HG02678 (cell line): ENCODE measurements at regions not wholly inside any gene's neighbourhood (a gene's known extent, or its start where the extent isn't known, plus 50 kb on each side); places are given as distances from the start of the nearest gene placed in this dataset.
"Not testable (repeated sequence)": the region's sequence is repeated elsewhere in the genome, so short reads cannot be mapped to it uniquely, and the experiment has no call there.

Experiments
- ATAC-seq: cut with Tn5 transposase; IDR thresholded peaks from one replicate; pipeline ENCODE4 v1.9.1; 2021; ENCODE audit warnings: mild to moderate bottlenecking, moderate library complexity; ENCODE audit not compliant: unreplicated experiment

- no peak for ATAC-seq
Measured at GRCh38 chr2:57402755-57403154, 643.9 kb upstream of the VRK2 start.

GRCh38 chr2:57407772-57408201 lies 638.8 kb upstream of the VRK2 start:
- ATAC-seq, result no peak

- no peak for ATAC-seq
Measured at GRCh38 chr2:57408587-57408986, 638.0 kb upstream of the VRK2 start.

GRCh38 chr2:57417007-57417406 lies 629.6 kb upstream of the VRK2 start:
- ATAC-seq, result no peak

- not testable (repeated sequence) for ATAC-seq
Measured at GRCh38 chr2:57418859-57419346, 627.7 kb upstream of the VRK2 start.

- ATAC-seq, result no peak
Measured at GRCh38 chr2:57429831-57430230, 616.8 kb upstream of the VRK2 start.

GRCh38 chr2:57432528-57432927 lies 614.1 kb upstream of the VRK2 start:
- no peak for ATAC-seq

- no peak for ATAC-seq
Measured at GRCh38 chr2:57434441-57434840, 612.2 kb upstream of the VRK2 start.

GRCh38 chr2:57434972-57435371 lies 611.6 kb upstream of the VRK2 start:
- ATAC-seq, result no peak

- no peak for ATAC-seq
Measured at GRCh38 chr2:57437077-57437476, 609.5 kb upstream of the VRK2 start.

- no peak for ATAC-seq
Measured at GRCh38 chr2:57440437-57440836, 606.2 kb upstream of the VRK2 start.

GRCh38 chr2:57443086-57443485 lies 603.5 kb upstream of the VRK2 start:
- ATAC-seq, result no peak

GRCh38 chr2:57443973-57444521 lies 602.6 kb upstream of the VRK2 start:
- ATAC-seq, result no peak

GRCh38 chr2:57444752-57445430 lies 601.7 kb upstream of the VRK2 start:
- no peak for ATAC-seq

GRCh38 chr2:57448816-57449215 lies 597.8 kb upstream of the VRK2 start:
- no peak for ATAC-seq

- ATAC-seq, result peak; percentile 94
Measured at GRCh38 chr2:57450170-57450569, 596.4 kb upstream of the VRK2 start.

- ATAC-seq, result no peak
Measured at GRCh38 chr2:57452634-57453033, 594.0 kb upstream of the VRK2 start.

GRCh38 chr2:57453945-57454344 lies 592.7 kb upstream of the VRK2 start:
- ATAC-seq, result no peak

GRCh38 chr2:57460396-57461276 lies 586.0 kb upstream of the VRK2 start:
- no peak for ATAC-seq

GRCh38 chr2:57461624-57462023 lies 585.0 kb upstream of the VRK2 start:
- ATAC-seq, result no peak

GRCh38 chr2:57465067-57465466 lies 581.5 kb upstream of the VRK2 start:
- ATAC-seq, result no peak

GRCh38 chr2:57465967-57466366 lies 580.6 kb upstream of the VRK2 start:
- ATAC-seq, result no peak
